GM19239 (cell line): ENCODE measurements at regions not wholly inside any gene's neighbourhood (a gene's known extent, or its start where the extent isn't known, plus 50 kb on each side); places are given as distances from the start of the nearest gene placed in this dataset.

Source experiments
- DNase-seq: peaks from one replicate; pipeline ENCODE4 v3.0.0; 2011; ENCODE audit warnings: low spot score; ENCODE audit not compliant: insufficient read length
- FAIRE-seq: peaks from 2 replicates; lab custom pipeline; 2011; peaks lifted over from hg19 to GRCh38; lab: Jason Lieb, UNC

- FAIRE-seq (no peak), DNase-seq (no peak)
Observed at GRCh38 chr5:56476487-56476856, 243.3 kb upstream of the ANKRD55 start.

- FAIRE-seq (no peak), DNase-seq (no peak)
Observed at GRCh38 chr5:56475689-56476486, 242.8 kb upstream of the ANKRD55 start.

GRCh38 chr5:56471707-56472106 lies 238.6 kb upstream of the ANKRD55 start:
- DNase-seq (no peak), FAIRE-seq (no peak)

- no peak for DNase-seq
- no peak for FAIRE-seq
Observed at GRCh38 chr5:56470007-56470406, 236.9 kb upstream of the ANKRD55 start.

- no peak for FAIRE-seq
- no peak for DNase-seq
Observed at GRCh38 chr5:56468277-56468676, 235.1 kb upstream of the ANKRD55 start.

- no peak for FAIRE-seq
- no peak for DNase-seq
Observed at GRCh38 chr5:56467176-56467717, 234.1 kb upstream of the ANKRD55 start.

- no peak for DNase-seq
- no peak for FAIRE-seq
Observed at GRCh38 chr5:56466136-56466816, 233.1 kb upstream of the ANKRD55 start.

GRCh38 chr5:56465769-56466135 lies 232.6 kb upstream of the ANKRD55 start:
- no peak for DNase-seq
- FAIRE-seq, result no peak

- FAIRE-seq, result no peak
- DNase-seq, result no peak
Observed at GRCh38 chr5:56464935-56465768, 232.0 kb upstream of the ANKRD55 start.

GRCh38 chr5:56463944-56464571 lies 230.9 kb upstream of the ANKRD55 start:
- FAIRE-seq (no peak), DNase-seq (no peak)

- DNase-seq (no peak), FAIRE-seq (no peak)
Observed at GRCh38 chr5:56461584-56461983, 228.5 kb upstream of the ANKRD55 start.

- DNase-seq (no peak), FAIRE-seq (no peak)
Observed at GRCh38 chr5:56460681-56461191, 227.6 kb upstream of the ANKRD55 start.

- no peak for FAIRE-seq
- DNase-seq, result no peak
Observed at GRCh38 chr5:56460195-56460546, 227.0 kb upstream of the ANKRD55 start.

- FAIRE-seq, result no peak
- DNase-seq, result no peak
Observed at GRCh38 chr5:56459394-56460194, 226.5 kb upstream of the ANKRD55 start.

GRCh38 chr5:56457887-56458812 lies 225.0 kb upstream of the ANKRD55 start:
- DNase-seq, result no peak
- no peak for FAIRE-seq

- FAIRE-seq, result no peak
- DNase-seq, result no peak
Observed at GRCh38 chr5:56456002-56456401, 222.9 kb upstream of the ANKRD55 start.

- FAIRE-seq, result no peak
- no peak for DNase-seq
Observed at GRCh38 chr5:56455417-56455816, 222.3 kb upstream of the ANKRD55 start.

GRCh38 chr5:56454219-56454862 lies 221.2 kb upstream of the ANKRD55 start:
- DNase-seq, result no peak
- FAIRE-seq, result no peak
